ENCODE measurements at regions not wholly inside any gene's neighbourhood (a gene's known extent, or its start where the extent isn't known, plus 50 kb on each side); places are given as distances from the start of the nearest gene placed in this dataset.

DNA sequence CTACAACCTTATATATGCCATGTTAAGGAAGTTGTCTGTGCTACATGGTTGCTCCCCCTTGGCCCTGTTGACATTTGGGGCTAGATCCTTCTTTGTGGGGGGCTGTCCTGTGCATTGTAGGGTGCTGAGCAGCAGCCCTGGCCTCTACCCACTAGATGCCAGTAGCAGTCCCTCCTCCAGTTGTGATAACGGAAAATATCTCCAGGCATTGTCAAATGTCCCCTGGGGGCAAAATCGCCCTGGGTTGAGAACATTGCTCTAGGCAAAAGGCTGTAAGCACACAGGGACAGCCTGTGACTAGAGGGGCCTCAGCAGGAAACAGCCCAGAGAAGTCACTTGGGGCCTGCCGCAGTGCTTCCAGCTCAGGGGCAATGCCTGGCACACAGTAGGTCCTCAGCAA, 1100.3 kb downstream of the BCL11B start:
- Histone ChIP-seq H3K4me3 (no peak overlapping the region), H3K9me2 (ENCODE audit: insufficient read depth) (no peaks in the 10 kb centered on the region), H4K20me1 (ENCODE audit: insufficient read depth) (no peaks in the 10 kb centered on the region), H3K27me3 (replicated peaks; ENCODE audit: insufficient read depth) (no peaks in the 10 kb centered on the region), H3K4me2 (ENCODE audit: unreplicated experiment) (no peak overlapping the region), H3K9me3 (ENCODE audit: low read depth) (no peaks in the 10 kb centered on the region), H3K9ac (no peak overlapping the region), H3K27ac (no peak overlapping the region), H3K36me3 (ENCODE audit: low read depth) (no peaks in the 10 kb centered on the region), H3K4me1 (ENCODE audit: insufficient read depth) (no peaks in the 10 kb centered on the region), H3K79me2 (ENCODE audit: insufficient read depth) (no peaks in the 10 kb centered on the region), H2AFZ (no peak overlapping the region), H3F3A (ENCODE audit: insufficient read depth) (no peaks in the 10 kb centered on the region)
- WGBS, 2 experiments (ENCODE audit: low coverage in 1 of 2, low lambda C conversion rate in 2 of 2, missing lambda C conversion rate in 2 of 2): 50 to 57% methylated on average over 3 of the region's 3 CpGs
- in situ Hi-C loops (cut with MboI): no loop called here
- no peak for DNase-seq
- TF ChIP-seq EZH2phosphoT487 (IDR thresholded peaks at IDR 0.05; ENCODE audit: insufficient read depth, low read depth) (no peak), EZH2 (IDR thresholded peaks at IDR 0.05; ENCODE audit: insufficient read depth, poor library complexity, severe bottlenecking) (no peak)

DNA sequence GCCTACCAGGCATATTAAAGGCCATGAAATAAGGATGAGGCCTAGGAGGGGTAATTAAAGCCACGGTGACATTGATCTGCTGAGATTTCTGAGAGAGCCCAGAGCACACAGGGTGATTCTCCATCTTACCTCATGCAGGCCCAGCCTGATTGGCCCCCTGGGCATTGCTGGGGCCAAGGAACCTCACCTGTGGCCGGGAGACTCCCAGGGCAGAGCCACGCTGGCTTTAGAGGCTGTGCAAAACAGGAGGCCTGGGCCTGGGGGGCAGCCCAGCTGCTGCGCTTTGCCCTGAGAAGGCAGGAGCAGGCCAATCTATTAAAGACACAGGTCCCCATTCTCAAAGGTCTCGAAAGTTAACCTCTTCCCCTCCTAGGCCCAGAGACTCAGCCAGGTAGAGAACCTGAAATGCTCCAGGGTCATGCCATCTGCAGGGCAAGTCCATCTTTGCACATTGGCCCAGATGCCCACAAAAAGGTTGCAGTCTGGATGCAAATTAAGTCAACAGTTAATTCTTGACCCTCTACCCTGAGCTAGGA, 1099.7 kb downstream of the BCL11B start:
- H3K27me3 ChIP-seq (replicated peaks; ENCODE audit: insufficient read depth): no peaks in the 10 kb centered on the region
- no peaks in the 10 kb centered on the region for H3K9me2 ChIP-seq (ENCODE audit: insufficient read depth)
- no peak overlapping the region for H3K27ac ChIP-seq
- no peak overlapping the region for H3K4me3 ChIP-seq
- H3K9me3 ChIP-seq (ENCODE audit: low read depth): no peaks in the 10 kb centered on the region
- H3K79me2 ChIP-seq (ENCODE audit: insufficient read depth): no peaks in the 10 kb centered on the region
- no peaks in the 10 kb centered on the region for H4K20me1 ChIP-seq (ENCODE audit: insufficient read depth)
- no peaks in the 10 kb centered on the region for H3F3A ChIP-seq (ENCODE audit: insufficient read depth)
- TF ChIP-seq EZH2 (IDR thresholded peaks at IDR 0.05; ENCODE audit: insufficient read depth, poor library complexity, severe bottlenecking) (no peak), EZH2phosphoT487 (IDR thresholded peaks at IDR 0.05; ENCODE audit: insufficient read depth, low read depth) (no peak)
- 32 to 39% methylated on average over 5 of the region's 5 CpGs for WGBS, 2 experiments (ENCODE audit: low coverage in 1 of 2, low lambda C conversion rate in 2 of 2, missing lambda C conversion rate in 2 of 2)
- H3K4me2 ChIP-seq (ENCODE audit: unreplicated experiment): no peak overlapping the region
- no peaks in the 10 kb centered on the region for H3K36me3 ChIP-seq (ENCODE audit: low read depth)
- in situ Hi-C loops (cut with MboI): no loop called here
- no peaks in the 10 kb centered on the region for H3K4me1 ChIP-seq (ENCODE audit: insufficient read depth)
- H2AFZ ChIP-seq: no peak overlapping the region
- no peak overlapping the region for H3K9ac ChIP-seq
- DNase-seq: no peak

DNA sequence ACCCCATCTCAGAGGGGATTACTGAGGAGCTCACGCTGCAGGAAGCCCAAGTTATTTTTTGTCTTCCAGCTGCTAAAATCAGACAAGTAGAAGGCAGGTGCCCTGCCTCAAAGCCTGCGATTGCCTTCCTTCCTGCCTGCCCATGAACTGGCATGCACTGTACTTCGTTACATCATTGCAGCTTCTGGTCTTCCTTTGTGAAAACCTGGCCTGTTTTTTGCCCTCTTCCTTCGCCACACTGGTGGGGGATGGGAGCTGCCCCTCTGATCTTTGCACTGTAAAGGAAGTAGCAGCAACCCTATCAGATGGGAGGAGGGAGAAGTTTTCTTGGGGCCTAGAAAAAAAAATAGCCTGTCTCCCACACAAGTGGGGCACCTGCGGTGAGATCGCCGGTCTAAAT, 1098.7 kb downstream of the BCL11B start:
- no peaks in the 10 kb centered on the region for H3K9me3 ChIP-seq (ENCODE audit: low read depth)
- no peak overlapping the region for H2AFZ ChIP-seq
- no peaks in the 10 kb centered on the region for H3K27me3 ChIP-seq (replicated peaks; ENCODE audit: insufficient read depth)
- in situ Hi-C loops (cut with MboI): no loop called here
- H3K4me2 ChIP-seq (ENCODE audit: unreplicated experiment): no peak overlapping the region
- no peaks in the 10 kb centered on the region for H3K9me2 ChIP-seq (ENCODE audit: insufficient read depth)
- no peaks in the 10 kb centered on the region for H4K20me1 ChIP-seq (ENCODE audit: insufficient read depth)
- no peaks in the 10 kb centered on the region for H3K79me2 ChIP-seq (ENCODE audit: insufficient read depth)
- H3F3A ChIP-seq (ENCODE audit: insufficient read depth): no peaks in the 10 kb centered on the region
- H3K9ac ChIP-seq: no peak overlapping the region
- 57 to 60% methylated on average over 7 of the region's 7 CpGs for WGBS, 2 experiments (ENCODE audit: low coverage in 1 of 2, low lambda C conversion rate in 2 of 2, missing lambda C conversion rate in 2 of 2)
- no peak for TF ChIP-seq EZH2 (IDR thresholded peaks at IDR 0.05; ENCODE audit: insufficient read depth, poor library complexity, severe bottlenecking)
- no peak for TF ChIP-seq EZH2phosphoT487 (IDR thresholded peaks at IDR 0.05; ENCODE audit: insufficient read depth, low read depth)
- H3K27ac ChIP-seq: no peak overlapping the region
- no peak overlapping the region for H3K4me3 ChIP-seq
- no peaks in the 10 kb centered on the region for H3K4me1 ChIP-seq (ENCODE audit: insufficient read depth)
- no peaks in the 10 kb centered on the region for H3K36me3 ChIP-seq (ENCODE audit: low read depth)
- DNase-seq: no peak

DNA sequence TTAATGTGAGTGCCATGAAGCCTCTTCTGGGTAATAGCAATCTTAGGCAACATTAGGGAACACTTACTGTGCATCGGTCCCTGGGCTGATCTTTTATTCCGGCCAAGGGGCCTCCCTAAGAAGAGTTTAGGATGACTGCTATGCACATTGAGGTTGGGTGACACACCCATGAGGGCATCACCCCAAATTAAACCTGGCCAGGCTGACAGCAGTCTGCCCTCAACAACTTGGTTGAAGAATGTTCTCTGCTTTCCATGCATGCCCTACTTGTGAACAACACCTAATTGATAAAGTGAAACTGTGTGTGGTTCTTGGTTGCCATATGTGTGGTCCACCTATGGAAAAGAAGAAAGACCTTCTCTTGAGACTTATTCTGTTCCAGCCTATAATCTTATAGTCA, 1098.0 kb downstream of the BCL11B start:
- no peaks in the 10 kb centered on the region for H3K36me3 ChIP-seq (ENCODE audit: low read depth)
- H3K9ac ChIP-seq: no peak overlapping the region
- H4K20me1 ChIP-seq (ENCODE audit: insufficient read depth): no peaks in the 10 kb centered on the region
- H3K27ac ChIP-seq: no peak overlapping the region
- DNase-seq: no peak
- no peaks in the 10 kb centered on the region for H3K79me2 ChIP-seq (ENCODE audit: insufficient read depth)
- no peaks in the 10 kb centered on the region for H3K27me3 ChIP-seq (replicated peaks; ENCODE audit: insufficient read depth)
- H2AFZ ChIP-seq: no peak overlapping the region
- 32 to 36% methylated on average over 2 of the region's 2 CpGs for WGBS, 2 experiments (ENCODE audit: low coverage in 1 of 2, low lambda C conversion rate in 2 of 2, missing lambda C conversion rate in 2 of 2)
- no peak overlapping the region for H3K4me3 ChIP-seq
- H3F3A ChIP-seq (ENCODE audit: insufficient read depth): no peaks in the 10 kb centered on the region
- H3K4me2 ChIP-seq (ENCODE audit: unreplicated experiment): no peak overlapping the region
- H3K9me3 ChIP-seq (ENCODE audit: low read depth): no peaks in the 10 kb centered on the region
- TF ChIP-seq EZH2phosphoT487 (IDR thresholded peaks at IDR 0.05; ENCODE audit: insufficient read depth, low read depth): no peak
- TF ChIP-seq EZH2 (IDR thresholded peaks at IDR 0.05; ENCODE audit: insufficient read depth, poor library complexity, severe bottlenecking): no peak
- in situ Hi-C loops (cut with MboI): no loop called here
- no peaks in the 10 kb centered on the region for H3K9me2 ChIP-seq (ENCODE audit: insufficient read depth)
- H3K4me1 ChIP-seq (ENCODE audit: insufficient read depth): no peaks in the 10 kb centered on the region

DNA sequence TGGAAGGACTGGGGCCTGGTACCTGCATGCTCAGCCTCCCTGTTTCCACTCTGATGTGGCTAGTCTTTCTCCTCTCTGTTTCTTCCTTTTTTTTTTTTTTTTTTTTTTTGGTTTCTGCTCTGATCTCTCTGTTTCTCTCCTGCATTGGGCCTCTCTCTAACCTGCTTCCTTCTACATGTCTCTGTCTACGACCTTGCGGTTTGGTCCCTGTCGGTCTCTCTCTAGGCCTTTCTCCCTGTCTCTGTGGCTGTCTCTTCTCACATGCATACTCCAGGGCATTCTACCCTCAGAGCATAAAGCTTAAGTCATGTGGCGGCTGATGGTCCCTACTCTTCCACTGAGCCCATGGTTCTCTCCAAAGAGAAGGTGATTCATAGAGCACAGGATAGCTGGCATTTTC, 1096.6 kb downstream of the BCL11B start:
- no peaks in the 10 kb centered on the region for H3K4me1 ChIP-seq (ENCODE audit: insufficient read depth)
- no peaks in the 10 kb centered on the region for H3K9me3 ChIP-seq (ENCODE audit: low read depth)
- H3K9me2 ChIP-seq (ENCODE audit: insufficient read depth): no peaks in the 10 kb centered on the region
- no peak overlapping the region for H2AFZ ChIP-seq
- no peaks in the 10 kb centered on the region for H3F3A ChIP-seq (ENCODE audit: insufficient read depth)
- H3K27me3 ChIP-seq (replicated peaks; ENCODE audit: insufficient read depth): no peaks in the 10 kb centered on the region
- H4K20me1 ChIP-seq (ENCODE audit: insufficient read depth): no peaks in the 10 kb centered on the region
- no peak for TF ChIP-seq EZH2 (IDR thresholded peaks at IDR 0.05; ENCODE audit: insufficient read depth, poor library complexity, severe bottlenecking)
- TF ChIP-seq EZH2phosphoT487 (IDR thresholded peaks at IDR 0.05; ENCODE audit: insufficient read depth, low read depth): no peak
- no peak overlapping the region for H3K4me2 ChIP-seq (ENCODE audit: unreplicated experiment)
- H3K79me2 ChIP-seq (ENCODE audit: insufficient read depth): no peaks in the 10 kb centered on the region
- no peak overlapping the region for H3K9ac ChIP-seq
- 74 to 75% methylated on average over 4 of the region's 4 CpGs for WGBS, 2 experiments (ENCODE audit: low coverage in 1 of 2, low lambda C conversion rate in 2 of 2, missing lambda C conversion rate in 2 of 2)
- in situ Hi-C loops (cut with MboI): no loop called here
- no peak for DNase-seq
- H3K36me3 ChIP-seq (ENCODE audit: low read depth): no peaks in the 10 kb centered on the region
- no peak overlapping the region for H3K4me3 ChIP-seq
- H3K27ac ChIP-seq: no peak overlapping the region

All from GM23248 (cell line).